Stimulated activated CD8-positive, alpha-beta memory T cell treated with anti-CD3 and anti-CD28 coated beads, Interleukin-12 subunit alpha, Interleukin-12 subunit beta, amount 100 ng/mL, for 24 hours (primary cell): ENCODE measurements at regions not wholly inside any gene's neighbourhood (a gene's known extent, or its start where the extent isn't known, plus 50 kb on each side); places are given as distances from the start of the nearest gene placed in this dataset.
"Not testable (repeated sequence)": the region's sequence is repeated elsewhere in the genome, so short reads cannot be mapped to it uniquely, and the experiment has no call there.

Source experiments
- DNase-seq: peaks from one replicate; pipeline ENCODE4 v3.0.0-alpha.2; 2020; ENCODE audit errors: extremely low read depth

GRCh38 chr19:28166025-28166424 lies 1046.9 kb downstream of the UQCRFS1 start:
- no peak for DNase-seq

GRCh38 chr19:28164214-28164613 lies 1048.7 kb downstream of the UQCRFS1 start:
- no peak for DNase-seq

- DNase-seq = no peak
These were observed 1053.9 kb downstream of the UQCRFS1 start for GRCh38 chr19:28159065-28159464.

- DNase-seq = no peak
These were observed 1057.7 kb downstream of the UQCRFS1 start for GRCh38 chr19:28155265-28155664.

GRCh38 chr19:28154077-28154476 lies 1058.9 kb downstream of the UQCRFS1 start:
- no peak for DNase-seq

GRCh38 chr19:28153123-28153522 lies 1059.8 kb downstream of the UQCRFS1 start:
- DNase-seq = no peak

GRCh38 chr19:28152195-28152594 lies 1060.8 kb downstream of the UQCRFS1 start:
- DNase-seq = no peak

- DNase-seq = no peak
These were observed 1062.8 kb downstream of the UQCRFS1 start for GRCh38 chr19:28150129-28150528.

GRCh38 chr19:28148554-28148953 lies 1064.4 kb downstream of the UQCRFS1 start:
- no peak for DNase-seq

GRCh38 chr19:28142258-28142657 lies 1070.7 kb downstream of the UQCRFS1 start:
- DNase-seq = no peak

- DNase-seq = no peak
These were observed 1072.8 kb downstream of the UQCRFS1 start for GRCh38 chr19:28140201-28140600.

GRCh38 chr19:28137772-28138171 lies 1075.2 kb downstream of the UQCRFS1 start:
- DNase-seq = no peak

- DNase-seq = no peak
These were observed 1076.2 kb downstream of the UQCRFS1 start for GRCh38 chr19:28136796-28137195.

GRCh38 chr19:28135825-28136224 lies 1077.1 kb downstream of the UQCRFS1 start:
- DNase-seq = no peak

- DNase-seq = no peak
These were observed 1078.6 kb downstream of the UQCRFS1 start for GRCh38 chr19:28134311-28134710.

GRCh38 chr19:28130881-28131280 lies 1082.1 kb downstream of the UQCRFS1 start:
- not testable (repeated sequence) for DNase-seq

GRCh38 chr19:28130066-28130511 lies 1082.9 kb downstream of the UQCRFS1 start:
- no peak for DNase-seq

- no peak for DNase-seq
These were observed 1084.6 kb downstream of the UQCRFS1 start for GRCh38 chr19:28128341-28128740.

- no peak for DNase-seq
These were observed 1086.6 kb downstream of the UQCRFS1 start for GRCh38 chr19:28126135-28126898.

- no peak for DNase-seq
These were observed 1090.2 kb downstream of the UQCRFS1 start for GRCh38 chr19:28122734-28123133.

- DNase-seq = no peak
These were observed 1094.7 kb downstream of the UQCRFS1 start for GRCh38 chr19:28118235-28118634.

GRCh38 chr19:28117143-28117542 lies 1095.8 kb downstream of the UQCRFS1 start:
- DNase-seq = no peak

- DNase-seq = not testable (repeated sequence)
These were observed 1096.6 kb downstream of the UQCRFS1 start for GRCh38 chr19:28116379-28116778.

GRCh38 chr19:28103921-28104320 lies 1109.0 kb downstream of the UQCRFS1 start:
- no peak for DNase-seq
